HG03039 (cell line): ENCODE measurements at regions not wholly inside any gene's neighbourhood (a gene's known extent, or its start where the extent isn't known, plus 50 kb on each side); places are given as distances from the start of the nearest gene placed in this dataset.
"Not testable (repeated sequence)": the region's sequence is repeated elsewhere in the genome, so short reads cannot be mapped to it uniquely, and the experiment has no call there.

Experiments
- ATAC-seq: cut with Tn5 transposase; IDR thresholded peaks from one replicate; pipeline ENCODE4 v1.9.1; 2021; ENCODE audit warnings: mild to moderate bottlenecking, moderate library complexity; ENCODE audit not compliant: unreplicated experiment

DNA sequence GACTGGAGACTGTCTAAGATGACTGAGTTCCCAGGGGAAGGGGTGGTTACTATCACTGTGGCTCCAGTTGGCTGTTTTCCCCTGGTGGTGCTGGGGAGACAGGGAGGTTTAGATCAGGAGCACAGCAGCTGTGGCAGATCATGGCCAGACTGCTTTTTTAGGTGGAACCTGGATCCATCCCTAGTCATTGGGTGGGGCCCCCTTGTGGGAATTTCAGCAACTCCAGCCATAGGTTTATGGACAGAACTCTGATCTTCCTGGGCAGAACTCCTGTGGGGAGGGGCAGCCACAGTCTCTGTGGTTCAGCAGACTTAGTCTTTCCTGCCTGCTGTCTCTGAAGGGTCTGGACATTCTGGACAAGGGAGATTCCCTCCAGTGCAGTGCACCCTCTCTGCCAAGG lies 917.4 kb upstream of the FOXG1 start:
- not testable (repeated sequence) for ATAC-seq

DNA sequence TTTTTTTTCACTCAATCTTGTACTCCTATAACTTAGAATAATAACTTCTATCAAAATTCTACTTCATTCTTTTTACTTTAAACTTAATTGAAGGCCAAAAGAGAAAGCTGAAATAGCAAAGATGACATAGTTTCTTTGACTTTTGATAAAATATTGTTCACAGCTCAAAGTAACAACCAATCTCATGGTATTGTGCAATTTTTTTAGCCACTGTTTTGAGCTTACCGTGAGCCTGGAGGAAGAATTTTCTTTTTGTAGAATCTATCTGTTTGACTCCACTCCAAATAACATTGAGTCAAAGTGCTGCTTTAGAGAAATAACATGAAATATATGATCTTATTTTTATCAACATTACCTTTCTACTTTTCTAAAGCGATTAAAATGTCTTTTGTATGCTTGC lies 903.9 kb upstream of the FOXG1 start:
- no peak for ATAC-seq

DNA sequence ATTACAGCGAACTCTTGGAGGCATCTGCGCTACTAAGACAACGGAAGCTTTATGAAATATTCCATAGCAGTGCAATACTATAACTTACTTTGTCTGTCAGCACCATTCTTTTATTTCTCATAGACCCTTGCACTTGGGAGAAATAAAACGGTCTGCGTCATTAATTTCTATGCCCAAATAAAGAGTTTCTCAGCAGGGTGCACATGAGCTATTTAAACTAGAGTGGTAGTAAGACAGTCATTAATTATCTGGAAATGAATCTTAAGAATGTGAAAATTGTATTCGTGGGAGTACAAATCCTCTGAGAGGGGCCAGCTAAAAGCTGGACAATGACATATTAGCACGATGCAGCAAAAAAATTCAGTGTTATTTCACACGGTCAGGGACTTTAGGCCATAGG lies 903.4 kb upstream of the FOXG1 start:
- ATAC-seq, result no peak

DNA sequence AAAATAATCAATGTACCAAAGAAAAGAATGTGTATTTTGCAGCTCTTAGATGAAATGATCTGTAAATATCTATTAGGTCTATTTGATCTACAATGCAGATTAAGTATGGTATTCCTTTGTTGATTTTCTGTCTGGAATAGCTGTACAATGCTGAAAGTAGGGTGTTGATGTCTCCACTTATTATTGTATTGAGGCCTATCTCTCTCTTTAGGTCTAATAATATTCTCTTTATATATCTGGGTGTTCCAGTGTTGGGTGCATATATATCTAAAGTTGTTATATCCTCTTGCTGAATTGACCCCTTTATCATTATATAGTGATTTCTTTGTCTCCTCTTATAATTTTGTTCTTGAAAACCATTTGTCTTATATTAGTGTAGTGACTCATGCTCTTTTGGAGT lies 885.5 kb upstream of the FOXG1 start:
- ATAC-seq, result no peak

DNA sequence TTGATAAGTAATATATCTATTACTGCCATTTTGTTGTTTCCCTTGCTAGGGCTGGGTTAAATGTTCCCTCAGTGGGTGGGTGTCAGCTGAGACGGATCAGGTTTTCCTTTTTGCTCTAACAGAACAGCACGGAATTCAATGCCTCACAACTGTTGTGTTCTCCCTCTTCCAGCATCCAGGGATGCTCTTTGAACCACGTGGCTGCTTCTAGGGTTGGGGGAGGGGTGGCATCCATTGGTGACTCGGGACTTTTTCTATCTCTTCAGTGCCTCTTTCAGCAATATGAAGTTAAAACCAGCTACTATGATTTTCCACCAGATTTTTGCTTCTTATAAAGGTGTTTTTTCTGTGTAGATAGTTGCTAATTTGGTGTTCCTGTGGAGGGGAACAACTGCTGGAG lies 884.9 kb upstream of the FOXG1 start:
- no peak for ATAC-seq

DNA sequence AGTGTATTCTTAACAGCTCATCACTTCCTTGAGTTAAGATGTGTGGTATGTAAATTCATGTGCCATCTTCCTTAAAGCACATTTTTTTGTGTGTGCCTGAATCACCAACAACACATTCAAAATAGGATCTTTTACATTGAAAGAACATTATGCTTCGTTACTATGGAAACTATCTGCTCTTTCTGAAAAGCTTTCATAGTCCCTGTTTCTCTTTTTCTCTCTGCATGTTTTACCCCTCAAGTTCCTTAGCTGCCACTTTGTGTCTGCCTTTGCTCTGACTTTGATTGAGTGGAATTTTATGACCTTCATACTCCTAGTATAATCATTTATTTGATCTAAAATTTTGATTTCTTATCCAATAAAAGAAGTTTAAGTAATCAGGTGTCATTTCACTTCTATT lies 880.3 kb upstream of the FOXG1 start:
- ATAC-seq, result no peak

DNA sequence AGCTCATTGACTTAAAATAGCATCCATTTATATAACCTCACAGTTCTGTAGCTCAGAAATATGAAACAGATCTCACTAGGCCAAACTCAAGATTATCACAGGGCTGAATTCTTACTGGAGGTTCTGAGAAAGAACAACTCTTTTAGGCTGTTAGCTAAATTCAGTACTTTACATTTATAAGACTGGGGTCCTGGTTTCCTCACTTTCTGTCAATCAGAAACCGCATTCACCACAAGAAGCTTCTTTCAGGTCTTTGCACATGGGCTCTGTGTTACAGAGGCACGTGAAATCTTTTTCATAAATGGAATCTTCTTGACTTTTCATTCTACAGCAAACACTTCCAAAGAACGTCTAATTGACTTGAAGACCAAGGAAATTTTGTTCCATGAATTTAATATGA lies 876.3 kb upstream of the FOXG1 start:
- no peak for ATAC-seq

DNA sequence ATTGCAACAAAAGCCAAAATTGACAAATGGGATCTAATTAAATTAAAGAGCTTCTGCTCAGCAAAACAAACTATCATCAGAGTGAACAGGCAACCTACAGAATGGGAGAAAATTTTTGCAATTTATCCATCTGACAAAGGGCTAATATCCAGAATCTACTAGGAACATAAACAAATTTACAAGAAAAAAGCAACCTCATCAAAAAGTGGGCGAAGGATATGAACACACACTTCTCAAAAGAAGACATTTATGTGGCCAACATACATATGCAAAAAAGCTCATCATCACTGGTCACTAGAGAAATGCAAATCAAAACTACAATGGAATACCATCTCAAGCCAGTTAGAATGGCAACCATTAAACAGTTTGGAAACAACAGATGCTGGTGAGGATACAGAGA lies 858.1 kb upstream of the FOXG1 start:
- not testable (repeated sequence) for ATAC-seq

DNA sequence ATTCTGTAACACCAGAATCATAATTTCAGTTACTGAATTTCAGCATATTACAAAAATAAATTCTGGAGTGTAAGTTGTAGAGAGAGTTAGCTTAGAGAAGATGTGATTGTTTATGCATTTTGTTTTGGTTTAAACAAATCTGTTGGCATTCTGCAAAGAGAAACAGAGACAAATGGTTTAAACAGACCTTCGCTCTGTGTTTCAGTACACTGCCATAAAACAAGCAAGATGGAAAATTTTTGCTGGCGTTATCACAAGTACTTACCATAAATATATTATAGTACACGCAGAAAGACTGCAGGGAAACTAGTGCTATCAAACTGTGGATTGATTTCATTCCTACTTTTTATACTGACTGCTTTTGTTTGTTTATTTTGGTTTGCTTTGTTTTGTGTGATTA lies 850.3 kb upstream of the FOXG1 start:
- no peak for ATAC-seq

DNA sequence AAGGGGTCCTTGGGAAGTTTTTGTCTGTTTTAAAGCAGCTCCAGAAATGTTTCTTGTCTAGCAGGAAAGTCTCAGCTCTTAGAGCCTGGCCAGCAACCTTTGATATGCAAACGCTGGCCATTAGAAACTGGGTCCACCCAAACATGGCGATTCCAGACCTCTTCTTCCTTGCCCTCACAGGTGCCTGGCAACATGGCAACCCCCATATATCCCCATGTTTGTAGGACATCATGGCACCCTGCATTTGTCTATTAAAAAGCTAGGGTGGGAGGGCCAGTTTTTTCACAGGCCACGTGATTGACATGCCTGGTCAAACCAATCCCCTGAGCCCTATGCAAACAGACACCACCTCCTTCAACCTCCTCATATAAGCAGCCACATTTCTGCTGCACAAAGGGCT lies 848.7 kb upstream of the FOXG1 start:
- ATAC-seq, result no peak

DNA sequence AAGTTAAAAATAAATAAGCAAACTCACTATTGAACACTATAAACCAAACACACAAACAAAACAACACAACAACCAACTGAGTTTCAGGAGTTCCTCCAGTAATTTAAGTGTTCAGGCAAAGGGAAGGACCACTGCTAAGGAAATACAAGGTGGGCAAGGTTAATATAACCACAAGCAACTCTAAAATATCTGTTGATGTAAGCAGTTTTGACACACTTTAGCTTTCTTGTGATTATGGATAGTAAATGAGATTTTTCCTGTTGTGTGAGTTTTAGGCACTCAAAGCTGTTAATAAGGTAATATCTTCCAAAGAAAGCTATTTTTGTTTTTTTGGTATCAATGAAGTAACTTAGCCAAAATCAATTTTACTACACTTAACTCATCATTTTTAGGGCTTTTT lies 839.1 kb upstream of the FOXG1 start:
- ATAC-seq, result no peak

DNA sequence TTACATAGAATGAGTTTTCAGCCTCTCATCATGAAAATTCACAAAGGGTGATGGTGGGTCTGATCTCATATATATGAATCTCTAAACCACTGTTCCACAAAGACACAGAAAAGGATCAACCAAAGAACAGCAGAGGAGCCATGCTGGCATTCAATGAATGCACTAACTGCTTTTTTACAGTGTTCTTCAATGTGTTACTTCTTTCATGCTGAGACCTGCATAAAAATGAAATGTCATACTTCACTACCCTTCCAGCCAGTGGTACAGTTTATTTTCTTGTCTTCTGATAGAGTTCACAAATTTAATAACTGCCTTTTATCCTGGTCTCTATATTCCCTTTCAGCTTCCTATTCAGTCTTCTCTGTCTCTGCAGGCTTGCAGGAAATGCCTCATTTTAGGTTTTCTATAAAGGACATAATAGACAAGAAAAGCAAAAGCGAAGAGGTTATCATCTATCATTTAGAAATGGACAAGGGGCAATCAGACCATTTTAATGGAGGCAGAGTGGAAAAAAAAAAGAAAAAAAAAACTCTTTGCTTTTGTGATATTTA lies 836.7 kb upstream of the FOXG1 start:
- no peak for ATAC-seq

DNA sequence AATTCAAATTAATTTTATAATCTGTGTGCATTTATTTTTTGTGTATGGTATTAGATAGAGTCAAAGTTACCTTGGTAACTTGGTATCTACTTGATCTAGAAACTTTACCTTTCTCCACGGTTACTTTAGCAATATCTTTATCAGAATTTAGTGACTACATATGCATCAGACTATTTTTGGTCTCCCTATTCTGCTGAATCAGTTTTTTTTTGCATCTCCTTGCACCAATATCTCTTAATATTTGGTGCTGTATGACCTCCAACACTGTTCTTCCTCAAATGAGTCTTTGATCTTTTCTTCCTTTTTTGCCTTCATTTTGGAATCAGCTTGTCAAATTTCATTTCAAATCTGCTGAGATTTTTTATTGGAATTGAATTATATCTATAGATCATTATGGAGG lies 828.2 kb upstream of the FOXG1 start:
- ATAC-seq, result no peak

DNA sequence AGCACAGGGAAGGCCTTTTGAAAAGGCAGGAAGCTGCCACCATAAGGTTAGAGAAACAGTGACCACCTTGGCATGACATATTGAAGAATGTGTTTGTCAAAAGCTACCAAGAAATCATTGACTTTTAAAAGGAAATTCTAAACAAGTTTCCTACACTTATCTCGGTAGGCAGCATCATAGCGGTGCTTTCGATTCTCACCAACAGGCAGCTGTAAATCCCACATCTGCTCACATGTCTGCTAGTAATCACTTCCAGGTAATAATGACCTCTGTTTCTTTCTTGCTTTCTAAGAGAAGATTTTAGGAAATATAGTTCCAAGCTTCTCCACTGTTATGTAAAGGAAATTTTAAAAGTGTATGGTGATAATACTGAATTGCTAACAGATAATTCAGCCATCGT lies 821.1 kb upstream of the FOXG1 start:
- ATAC-seq, result no peak

DNA sequence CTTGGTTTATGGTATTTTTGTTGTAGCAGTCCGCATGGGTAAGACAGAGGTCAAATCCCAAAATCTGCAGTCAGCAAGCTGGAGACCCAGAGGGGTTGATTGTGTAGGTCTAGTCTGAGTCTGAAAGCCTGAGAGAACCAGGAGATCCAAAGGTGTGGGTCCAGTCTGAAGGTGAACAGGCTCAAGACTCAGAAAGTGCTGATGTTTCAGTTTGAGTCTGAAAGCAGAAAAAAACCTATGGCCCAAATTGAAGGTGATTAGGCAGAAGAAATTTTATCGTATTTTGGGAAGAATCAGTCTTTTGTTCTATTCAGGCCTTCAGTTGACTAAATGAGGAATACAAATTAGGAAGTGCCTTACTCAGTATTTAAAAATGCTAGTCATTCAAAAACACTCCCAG lies 807.8 kb upstream of the FOXG1 start:
- ATAC-seq, result no peak

DNA sequence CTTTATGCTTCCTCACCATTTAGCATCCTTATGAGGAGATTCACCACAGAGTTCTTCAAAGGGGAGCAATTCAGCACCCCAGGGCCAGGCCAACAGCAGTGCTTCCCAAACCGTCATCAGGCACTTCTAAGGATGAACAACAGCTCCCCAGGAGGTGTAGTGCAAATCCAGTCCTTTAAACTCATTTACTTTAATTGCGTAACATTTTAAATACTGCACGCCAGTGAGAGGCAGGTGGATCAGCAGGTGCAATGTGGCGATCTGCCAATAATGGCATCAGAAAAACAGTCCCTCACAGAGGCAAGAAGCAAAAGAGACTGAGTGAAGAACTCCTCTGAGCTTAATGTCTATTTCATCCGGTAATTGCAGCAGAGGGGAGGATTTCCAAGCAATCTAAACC lies 770.9 kb upstream of the FOXG1 start:
- no peak for ATAC-seq

DNA sequence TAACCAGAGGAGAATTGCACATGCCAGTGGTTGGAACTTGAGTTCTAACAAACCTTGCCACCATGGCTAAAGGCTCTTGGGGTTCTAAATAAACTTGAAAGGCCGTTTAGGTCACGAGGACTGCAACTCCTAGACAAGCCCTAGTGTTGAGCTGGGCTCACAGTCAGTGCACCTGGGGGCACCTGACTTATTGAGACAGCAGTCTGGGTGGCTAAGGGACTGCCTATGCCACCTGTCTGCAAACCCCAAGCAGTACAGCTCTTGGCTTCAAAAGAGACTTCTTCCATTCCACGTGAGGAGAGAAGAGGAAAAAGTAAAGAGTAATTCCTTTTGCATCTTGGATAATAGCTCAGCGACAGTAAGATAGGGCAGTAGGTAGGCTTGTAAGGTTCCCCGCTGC lies 765.6 kb upstream of the FOXG1 start:
- ATAC-seq, result no peak

DNA sequence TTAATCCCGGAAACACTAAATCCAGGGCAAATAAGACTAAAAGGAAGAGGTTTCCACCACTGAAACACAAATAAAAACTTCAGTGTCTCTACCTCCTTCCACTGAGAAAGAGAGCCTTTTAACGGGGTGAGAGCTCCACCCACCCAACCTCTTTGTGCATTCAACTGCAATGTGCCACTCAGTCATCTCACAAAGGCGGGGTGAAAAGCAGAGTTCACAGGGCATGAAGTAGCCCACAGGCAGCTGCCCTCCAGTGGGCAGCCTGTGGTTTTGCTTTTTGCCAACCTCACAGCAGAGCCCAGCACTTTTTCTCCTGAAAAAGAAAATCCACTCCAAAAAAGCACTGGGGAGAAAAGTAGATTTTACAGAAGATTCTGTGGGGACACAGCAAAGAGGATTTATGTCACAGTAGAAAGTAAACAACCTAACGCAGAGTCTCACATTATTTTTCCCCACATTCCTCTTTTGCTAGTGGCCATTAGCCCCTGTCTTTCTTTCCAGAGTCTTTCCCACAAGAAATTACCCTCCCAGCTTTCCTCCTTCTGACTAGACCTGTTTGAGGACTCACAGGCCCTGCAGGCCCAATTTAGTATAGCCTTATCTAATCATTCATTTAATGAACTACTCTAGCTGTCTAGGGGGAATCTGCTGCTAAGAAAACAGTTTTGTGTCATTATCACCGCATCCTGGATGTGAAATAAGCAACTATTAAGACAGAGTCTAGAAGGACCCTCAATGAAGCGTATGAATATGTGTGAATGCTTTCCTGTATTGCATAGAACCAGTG lies 753.8 kb upstream of the FOXG1 start:
- no peak for ATAC-seq

DNA sequence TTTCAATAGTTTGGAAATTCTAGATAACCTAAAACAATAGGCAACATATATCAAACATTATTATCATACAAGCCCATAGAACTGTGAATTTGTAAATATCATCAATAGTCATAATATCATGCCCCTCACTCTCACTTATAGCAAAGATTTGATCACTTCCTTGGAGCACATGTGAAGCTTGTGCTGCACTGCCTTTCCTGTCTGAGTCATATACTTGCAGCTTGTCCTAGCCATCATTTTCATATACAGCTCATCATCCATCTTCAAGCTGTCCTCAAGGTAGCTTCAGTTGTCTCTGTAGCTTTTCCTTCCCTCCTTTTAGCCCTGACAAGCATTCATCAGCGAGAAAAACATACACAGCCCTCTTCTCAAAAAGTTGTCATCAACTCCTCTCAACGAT lies 746.5 kb upstream of the FOXG1 start:
- ATAC-seq, result no peak

DNA sequence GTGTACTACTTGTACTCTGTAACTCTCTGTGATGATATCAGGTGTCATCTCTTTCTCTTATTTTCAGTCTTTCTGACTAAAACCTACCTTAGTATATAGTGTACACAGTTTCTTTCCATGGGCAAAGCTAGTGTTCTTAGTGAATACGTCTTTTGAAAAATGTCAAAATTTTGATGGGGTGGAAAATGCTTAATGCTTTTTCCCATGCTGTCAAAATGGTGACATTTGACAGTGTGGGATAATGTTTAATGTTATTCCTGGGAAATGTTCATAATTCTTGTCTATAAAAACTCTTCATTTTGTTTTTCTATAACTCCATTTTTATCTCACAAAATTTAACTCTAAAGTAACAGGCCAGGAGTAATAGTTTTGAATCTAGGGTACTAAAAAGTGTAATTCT lies 742.7 kb upstream of the FOXG1 start:
- ATAC-seq, result no peak

DNA sequence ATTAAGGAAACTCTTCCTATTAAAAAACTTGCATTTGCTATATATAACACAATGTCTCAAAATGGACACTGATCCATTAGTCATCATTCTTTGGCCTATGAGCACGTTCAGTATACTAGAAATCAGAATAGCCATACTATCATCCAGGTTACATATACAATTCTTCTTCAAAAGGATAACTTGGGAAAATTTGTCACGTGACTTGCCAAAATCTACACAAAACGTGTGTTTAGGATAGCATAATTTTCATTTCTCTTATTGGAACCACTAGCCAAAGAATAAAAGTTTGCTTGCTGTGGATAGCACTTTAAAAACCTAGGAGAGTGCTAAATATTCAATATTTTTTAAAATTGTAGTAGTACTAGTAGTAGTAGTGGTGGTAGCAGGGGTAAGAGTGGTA lies 714.3 kb upstream of the FOXG1 start:
- ATAC-seq, result no peak

DNA sequence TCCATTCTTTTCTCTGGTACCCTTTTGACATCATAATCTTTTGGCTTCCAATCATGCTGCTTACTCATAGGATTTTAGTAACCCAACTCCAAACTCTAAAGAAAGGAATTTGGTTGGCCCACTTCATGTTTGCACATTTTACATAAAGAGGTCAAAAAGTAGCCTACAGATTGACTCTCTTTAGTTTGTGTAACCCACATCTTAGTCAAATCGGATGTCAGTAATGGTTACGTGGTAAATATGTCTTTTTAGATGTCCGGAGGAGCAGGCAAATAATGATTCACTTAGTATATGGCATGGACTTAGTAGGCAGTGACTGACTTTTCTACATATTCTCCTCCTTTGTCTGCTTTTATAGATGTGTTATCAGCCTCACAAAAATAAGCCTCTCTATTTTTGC lies 711.6 kb upstream of the FOXG1 start:
- no peak for ATAC-seq
